ENCODE measurements at regions not wholly inside any gene's neighbourhood (a gene's known extent, or its start where the extent isn't known, plus 50 kb on each side); places are given as distances from the start of the nearest gene placed in this dataset.
"Not testable (repeated sequence)": the region's sequence is repeated elsewhere in the genome, so short reads cannot be mapped to it uniquely, and the experiment has no call there.

DNA sequence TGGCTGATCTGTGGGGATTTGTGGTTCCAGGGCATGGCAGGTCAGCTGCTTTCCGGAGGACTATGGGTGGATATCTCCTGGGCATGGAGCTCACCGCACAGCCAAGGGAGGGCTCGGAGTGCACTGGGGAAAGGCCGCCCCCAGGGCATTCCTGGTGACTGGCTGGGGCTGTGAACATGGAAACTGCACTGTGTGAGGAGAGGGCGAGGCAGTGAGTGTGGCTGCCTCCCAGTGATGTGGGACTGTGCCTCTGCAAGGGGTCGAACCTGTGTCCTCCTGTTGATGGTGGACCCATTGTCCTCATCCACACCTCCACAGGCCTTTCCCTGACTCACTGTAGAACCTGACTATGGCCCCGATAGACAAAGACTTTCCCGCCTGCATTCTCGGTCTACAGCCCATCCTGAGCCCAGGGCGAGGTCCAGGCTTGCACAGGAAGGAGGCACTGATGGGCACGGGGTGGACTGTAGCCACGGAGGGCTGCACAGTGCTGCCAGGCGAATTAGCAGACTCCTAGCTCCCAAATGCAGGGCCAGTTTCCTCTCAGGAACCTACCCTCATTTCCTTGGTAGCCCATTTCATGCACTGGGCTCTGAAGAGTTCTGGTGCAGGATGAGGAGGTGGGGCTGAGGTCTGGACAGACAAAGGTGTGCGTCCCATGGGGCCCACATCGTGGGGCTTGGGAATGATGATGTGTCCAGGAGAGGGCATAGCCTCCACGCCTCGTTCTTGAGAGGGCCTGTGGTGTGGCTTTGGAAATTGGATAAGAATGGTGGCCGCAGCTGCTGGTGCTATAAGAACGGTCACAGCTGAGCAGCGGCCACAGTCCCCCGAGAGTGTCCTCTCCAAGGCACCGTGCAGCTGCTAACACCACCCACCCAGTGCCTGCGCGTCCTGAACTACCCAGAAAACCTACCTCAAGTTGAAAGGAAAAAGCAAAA is 415.1 kb downstream of the TMEM121 start:
- no peak for DNase-seq

DNA sequence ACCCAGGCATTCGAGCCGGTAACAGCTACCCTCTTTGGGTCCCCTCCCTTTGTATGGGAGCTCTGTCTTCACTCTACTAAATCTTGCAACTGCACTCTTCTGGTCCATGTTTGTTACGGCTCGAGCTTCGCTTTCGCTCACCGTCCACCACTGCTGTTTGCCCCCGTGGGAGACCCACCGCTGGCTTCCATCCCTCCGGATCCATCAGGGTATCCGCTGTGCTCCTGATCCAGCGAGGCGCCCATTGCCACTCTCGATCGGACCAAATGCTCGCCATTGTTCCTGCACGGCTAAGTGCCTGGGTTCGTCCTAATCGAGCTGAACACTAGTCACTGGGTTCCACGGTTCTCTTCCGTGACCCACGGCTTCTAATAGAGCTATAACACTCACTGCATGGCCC is 416.3 kb downstream of the TMEM121 start:
- not testable (repeated sequence) for DNase-seq

DNA sequence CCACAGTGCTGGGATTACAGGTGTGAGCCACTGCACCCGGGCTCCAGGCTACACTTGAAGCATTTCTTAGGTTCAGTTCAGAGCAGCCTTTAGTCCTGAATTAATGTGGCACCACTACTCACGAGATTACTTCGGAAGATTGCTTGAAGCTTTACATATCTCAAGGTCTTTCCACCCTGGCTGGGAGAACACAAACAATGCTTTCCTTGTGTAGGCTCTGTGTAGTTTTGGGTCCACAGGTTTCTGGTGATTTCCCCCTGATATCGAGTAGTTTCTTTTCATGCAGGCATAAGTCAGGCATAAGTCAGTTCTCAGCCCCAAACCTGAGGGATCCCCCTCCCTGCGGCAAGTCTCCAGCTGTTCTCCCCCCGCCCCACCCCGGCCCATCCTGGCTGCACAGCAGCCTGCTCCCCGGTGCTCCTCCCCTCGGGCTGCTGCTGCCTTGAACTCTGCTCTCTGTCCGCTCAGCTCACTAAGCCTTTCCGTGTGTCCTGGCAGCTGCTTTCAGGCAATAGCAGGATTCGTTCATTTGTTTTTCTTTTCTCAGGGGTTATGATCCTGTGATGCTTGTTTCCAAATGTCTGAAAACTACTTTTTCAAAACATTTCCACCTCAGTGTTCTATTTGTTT is 417.7 kb downstream of the TMEM121 start:
- DNase-seq = no peak

DNA sequence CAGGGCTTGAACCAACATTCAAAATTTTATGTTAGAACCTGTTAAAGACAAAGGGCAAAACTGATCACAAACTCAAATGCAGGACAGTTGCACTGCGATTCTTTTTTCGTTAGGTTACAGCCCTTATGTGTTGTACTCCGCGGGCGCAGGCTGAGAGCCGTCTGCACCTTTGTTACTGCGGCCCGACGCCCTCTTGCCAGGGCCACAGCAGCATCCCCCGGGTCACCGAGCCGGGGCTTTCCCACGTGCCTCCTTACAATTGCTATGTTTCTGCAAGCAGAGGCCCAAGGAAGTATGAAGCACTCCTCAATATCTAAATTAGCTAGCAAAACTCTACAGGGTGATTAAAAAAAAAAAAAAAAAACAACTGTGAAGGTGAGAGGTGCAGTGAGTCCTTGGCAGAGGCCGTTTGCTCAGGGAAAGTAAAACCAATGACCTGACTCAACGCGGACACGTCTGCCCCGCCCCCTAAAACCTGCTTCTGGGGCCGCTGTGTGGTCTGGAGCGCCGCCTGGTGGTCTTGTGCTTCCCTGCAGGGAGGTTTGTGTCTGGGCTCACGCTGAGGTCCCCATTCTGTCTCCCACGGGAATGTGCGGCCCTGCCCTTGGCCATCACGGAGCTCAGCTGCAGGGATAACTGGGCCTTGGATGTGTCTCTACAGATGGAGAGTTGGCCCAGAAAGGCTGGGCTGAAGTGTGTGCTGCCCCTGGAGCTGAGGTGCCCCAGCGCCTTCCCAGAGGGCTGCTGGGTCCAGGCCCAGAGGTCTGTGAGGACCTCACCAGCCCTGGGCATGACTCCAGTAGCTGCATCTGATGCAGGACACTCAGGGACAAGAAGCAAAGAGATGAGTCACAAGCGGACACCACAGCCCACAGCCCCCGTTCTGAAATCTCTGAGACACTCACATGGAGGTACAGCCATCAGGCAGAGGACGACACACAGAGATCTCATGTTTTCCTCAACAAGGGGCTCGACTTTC is 418.5 kb downstream of the TMEM121 start:
- no peak for DNase-seq

DNA sequence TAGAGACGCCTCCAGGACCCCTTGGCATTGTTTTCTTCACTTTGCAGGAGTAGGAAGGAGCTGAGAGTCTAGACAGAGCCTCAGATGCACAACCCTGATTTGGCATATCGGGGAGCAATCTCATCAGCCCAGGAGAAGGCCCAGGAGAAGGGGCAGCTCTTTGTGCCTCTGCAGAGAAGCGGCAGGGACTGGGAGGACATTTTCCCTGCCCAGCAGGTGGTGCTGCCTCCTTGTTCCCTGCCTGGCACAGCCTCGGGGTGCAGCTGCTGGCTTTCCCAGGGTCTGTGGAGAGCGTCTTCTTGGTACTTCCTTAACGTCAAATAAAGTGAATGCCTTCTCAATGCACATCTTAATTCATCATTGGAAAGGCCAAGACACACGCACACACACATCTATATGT is 419.5 kb downstream of the TMEM121 start:
- no peak for DNase-seq

DNA sequence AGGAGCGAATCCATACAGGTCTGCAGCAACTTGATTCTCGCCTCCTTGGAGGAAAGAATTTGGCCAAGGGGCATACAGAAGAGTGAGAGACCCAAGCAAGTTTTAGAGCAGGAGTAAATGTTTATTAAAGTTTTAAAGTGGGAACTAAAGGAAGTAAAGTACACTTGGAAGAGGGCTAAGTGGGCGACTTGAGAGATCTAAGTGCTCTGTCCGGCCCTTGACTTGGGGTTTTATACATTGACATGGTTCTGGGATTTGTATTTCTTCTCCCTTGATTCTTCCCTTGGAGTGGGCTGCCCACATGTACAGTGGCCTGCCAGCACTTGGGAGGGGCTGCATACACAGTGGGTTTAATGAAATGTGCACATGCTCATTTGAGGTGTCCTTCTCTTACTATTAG is 421.2 kb downstream of the TMEM121 start:
- DNase-seq = no peak

DNA sequence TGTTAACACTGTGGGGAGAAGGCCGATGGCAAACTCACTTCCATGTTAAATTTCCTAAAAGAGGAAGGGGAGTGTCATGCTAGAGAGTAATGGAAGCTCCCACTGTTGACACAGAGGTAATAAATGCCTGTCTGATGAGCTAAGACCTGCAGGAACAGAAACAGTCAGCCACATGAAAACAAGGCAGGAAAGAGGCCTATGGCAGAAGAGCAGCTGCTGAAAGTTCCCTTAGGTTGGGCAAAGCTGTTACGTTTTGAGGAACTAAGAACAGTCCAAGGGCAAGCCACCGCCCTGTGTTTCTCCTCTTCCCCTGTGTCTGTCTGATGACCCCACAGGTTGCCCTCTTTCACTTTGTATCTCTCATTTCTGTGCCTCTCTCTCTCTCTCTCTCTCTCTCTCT is 422.6 kb downstream of the TMEM121 start:
- not testable (repeated sequence) for DNase-seq

DNA sequence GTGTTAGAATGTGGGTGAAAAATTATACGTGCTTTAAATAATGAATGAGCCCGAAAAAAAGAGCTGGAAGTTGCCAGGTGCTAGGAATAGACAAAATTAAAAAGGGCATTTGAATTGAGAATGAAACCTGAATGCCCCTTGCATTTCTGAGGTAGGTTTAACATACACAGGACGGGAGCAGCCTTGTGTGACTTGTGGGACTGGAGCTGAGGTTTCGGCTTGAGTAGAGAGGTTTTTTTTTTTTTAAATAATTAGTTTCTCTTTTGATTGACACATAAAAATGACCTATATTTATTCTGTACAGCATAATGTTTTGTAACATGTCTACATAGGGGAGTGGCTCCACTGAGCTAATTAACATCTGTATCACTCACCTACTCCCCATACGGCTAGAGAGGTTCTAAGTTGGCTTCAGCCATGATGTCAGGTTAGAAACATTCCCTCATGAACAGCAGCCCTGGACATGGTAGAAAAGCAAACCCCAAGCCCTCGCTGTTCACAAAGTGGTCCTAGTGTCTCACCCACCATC is 424.0 kb downstream of the TMEM121 start:
- not testable (repeated sequence) for DNase-seq

DNA sequence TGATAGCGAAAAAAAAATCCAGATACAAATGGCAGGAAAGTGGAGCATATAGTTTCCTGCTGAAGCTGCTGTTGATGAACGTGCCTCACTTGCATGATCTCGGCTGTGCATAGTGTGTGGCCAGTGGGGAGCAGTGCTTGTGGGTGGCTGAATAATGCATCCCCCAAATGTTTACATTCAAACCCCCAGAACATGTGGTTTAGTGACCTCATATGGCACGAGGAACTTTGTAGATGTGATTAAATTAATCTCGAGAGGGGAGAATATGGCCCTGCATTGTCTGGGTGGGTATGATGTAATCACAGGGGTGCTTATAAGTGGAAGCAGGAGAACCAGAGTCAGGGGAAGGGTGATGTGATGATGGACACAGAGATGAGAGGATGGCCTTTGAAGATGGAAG is 425.0 kb downstream of the TMEM121 start:
- DNase-seq = no peak

DNA sequence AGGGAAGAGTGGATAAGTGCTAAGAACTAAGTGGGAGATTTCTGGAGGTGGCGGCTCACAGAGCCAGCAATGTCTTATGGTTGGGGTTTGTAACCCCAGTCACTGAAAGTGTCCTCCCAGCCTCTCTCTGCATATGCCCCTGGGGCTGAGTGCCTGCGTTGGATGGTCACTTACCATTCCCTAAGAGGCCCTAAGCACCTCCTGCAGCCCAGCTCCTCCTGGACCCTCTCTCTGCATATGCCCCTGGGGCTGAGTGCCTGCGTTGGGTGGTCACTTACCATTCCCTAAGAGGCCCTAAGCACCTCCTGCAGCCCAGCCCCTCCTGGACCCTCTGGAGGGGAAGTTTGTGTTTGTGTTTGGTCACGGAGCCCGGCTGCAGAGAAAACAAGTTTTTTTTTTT is 425.8 kb downstream of the TMEM121 start:
- DNase-seq = no peak

DNA sequence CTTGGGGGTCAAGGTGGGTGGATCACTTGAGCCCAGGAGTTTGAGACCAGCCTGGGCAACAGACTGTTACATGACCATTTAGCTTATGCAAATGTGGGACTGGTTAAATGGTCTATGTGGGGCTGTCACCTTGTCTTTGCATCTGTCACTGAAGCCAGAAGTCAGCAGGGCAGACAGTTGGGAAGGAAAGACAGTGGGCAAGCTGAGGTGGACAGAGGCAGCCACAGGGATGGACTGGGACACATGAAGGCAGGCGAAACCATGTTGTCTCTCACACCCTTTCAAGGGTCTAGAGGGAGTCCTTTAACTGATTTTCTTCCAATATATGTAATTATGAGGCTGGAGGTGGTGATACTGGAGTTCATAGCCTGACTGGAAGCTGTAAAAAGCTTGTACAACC is 426.4 kb downstream of the TMEM121 start:
- DNase-seq = no peak

DNA sequence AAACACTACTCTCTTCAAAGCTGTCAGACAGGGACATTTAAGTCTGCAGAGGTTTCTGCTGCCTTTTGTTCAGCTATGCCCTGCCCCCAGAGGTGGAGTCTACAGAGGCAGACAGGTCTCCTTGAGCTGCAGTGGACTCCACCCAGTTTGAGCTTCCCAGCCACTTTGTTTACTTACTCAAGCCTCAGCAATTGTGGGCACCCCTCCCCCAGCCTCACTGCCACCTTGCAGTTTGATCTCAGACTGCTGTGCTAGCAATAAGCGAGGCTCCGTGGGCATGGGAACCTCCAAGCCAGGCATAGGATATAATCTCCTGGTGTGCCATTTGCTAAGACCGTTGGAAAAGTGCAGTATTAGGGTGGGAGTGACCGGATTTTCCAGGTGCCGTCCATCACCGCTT is 435.2 kb downstream of the TMEM121 start:
- not testable (repeated sequence) for DNase-seq

DNA sequence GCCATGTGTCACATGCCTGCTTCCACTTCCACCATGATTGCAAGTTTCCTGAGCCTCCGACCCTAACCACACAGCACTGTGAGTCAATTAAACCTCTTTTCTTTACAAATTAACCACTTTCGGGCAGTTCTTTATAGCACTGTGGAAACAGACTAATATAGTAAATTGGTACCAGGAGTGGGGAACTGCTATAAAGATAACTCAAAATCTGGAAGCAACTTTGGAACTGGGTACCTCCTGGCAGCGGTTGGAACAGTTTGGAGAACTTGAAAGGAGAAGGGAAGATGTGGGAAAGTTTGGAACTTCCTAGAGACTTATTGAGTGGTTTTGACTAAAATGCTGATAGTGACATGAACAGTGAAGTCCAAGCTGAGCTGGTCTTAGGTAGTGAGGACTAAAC is 436.1 kb downstream of the TMEM121 start:
- DNase-seq = no peak

DNA sequence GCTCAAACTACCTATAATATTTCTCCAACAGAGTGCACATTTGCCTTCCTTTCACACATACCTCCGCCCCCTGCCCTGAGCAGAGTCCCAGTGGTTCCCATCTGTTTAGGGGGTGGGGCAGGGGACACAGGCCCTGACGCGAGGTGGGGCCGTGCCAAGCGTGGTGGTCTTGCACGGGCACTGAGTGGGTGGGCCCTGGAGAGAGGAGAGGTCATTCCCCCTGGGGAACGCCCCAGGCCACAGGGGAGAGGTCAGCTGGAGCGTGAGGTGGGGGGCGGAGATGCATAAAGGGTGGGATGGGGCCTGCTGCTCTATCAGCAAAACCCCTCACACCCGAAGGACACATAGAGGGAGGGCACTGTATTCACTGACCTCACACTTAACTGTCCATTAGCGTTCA is 441.9 kb downstream of the TMEM121 start:
- DNase-seq = no peak

DNA sequence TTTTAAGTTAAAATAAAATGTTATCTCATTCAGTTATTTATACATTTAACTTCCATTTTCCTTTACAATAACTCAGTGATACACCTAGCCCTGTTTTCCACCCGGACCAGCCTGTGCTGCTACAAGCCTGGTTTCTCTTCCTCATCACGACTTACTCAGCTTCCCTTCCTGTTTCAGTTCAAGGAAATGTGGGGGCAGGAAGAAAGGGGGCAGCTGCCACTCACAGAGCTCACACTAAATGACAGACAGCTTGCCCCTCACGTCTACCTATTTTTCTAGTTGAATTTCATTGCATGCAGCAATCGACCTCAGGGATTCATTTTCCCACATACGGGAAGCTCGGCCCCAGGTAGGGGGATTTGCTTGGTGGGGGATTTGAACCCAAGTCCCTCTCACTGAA is 442.6 kb downstream of the TMEM121 start:
- not testable (repeated sequence) for DNase-seq

DNA sequence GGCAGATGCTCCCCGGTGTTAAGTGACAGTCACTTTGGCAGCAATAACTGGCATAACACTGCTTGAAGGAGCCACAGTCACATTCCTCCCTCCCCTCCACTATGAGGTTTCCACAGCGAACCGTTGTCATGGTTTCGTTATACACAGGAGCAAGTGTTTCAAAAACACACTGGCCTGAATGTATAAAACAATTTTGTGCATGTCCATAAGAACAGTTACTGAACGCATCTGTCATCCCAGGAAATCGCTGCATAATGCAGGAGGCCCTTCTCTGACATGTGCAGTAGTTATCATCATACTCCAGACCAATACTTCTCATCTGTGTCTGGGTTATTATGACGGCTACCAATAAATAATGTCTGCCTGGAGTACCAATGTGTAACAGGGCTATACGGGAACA is 444.4 kb downstream of the TMEM121 start:
- not testable (repeated sequence) for DNase-seq

DNA sequence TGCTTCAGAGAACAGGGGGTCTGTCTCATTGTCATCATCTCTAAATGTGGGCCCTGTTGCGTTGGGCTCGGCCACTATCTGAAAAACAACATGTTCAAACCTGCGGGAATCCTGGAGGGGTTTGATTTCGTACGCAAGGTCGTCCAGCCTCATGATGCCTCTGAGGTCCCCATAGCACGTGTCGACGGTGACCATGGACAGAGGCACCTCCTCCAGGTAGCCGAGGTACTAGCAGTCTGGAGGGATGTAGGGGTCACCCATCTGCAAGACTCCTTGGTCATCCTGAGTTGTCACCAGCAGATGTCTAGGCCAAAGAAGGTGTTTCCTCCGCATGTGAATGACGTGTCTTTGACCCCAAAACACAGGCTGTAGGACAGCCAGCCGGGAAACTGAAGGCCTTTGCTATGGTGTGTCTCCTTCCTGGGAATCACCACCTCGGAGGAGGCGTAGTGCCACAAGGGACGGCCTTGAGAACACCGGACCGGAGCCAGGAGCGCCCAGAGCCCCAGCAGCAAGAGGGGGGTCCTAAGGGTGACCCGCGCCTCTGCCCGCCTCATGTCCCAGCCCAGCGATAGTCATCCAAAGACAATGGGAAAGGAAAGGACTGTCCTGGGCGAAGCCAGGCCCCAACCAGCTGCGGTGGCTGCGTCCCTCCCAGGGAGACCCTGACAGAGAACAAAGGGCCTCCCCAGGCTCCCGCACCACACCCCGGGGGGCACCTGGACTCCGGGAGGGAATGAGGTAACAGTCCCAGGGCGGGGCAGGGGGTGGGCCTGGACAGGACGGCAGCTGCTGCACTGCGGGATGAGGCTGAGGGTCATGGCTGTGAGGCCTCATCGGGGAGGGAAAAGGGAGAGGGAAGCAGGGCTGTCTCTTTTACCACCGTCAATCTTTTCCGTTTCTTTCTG is 445.5 kb downstream of the TMEM121 start:
- no peak for DNase-seq

DNA sequence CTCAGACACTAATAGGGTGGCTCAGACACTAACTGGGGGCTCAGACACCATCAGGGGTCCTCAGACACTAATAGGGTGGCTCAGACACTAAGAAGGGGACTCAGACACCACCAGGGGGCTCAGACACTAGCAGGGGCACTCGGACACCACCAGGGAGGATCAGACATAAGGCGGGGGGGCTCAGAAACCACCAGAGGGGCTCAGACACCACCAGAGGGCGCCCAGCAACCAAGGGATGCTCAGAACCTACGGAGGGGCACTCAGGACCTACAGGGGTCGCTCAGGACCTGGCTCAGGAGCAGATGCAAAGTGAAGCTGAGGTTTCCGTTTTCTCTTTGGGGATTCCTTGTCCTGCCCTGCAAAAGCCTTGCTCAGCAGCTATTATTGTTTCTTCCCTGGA is 448.5 kb downstream of the TMEM121 start:
- DNase-seq = no peak

DNA sequence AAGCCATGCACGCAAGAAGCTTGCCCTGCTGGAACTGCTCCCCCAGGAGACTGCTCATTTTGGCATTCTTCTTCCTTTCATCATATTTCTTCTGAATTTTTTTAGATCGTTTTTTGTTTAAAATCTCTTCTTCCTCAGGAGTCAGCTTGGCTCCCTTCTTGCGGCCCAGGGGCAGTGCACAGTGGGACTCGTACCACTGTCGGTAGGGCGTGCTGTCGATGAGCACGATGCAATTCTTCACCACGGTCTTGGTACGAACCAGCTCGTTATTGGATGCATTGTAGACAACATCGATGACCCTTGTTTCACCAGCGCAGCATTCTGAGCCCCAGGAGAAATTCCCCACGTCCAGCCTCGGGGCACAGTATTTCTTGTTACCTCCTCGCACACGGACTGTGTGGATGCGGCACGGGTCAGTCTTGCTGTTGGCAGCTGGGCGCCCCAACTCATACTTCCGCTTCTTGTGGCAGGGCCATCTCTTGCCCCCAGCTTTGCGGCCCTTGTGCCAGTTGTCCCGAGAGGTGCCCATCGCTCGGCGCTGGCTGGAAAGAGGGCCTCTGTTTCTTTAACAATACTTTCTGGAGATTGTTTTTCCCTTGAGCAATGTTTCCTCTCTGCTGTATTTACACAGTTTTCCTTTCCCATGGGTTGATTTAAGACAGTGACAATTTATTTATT is 452.4 kb downstream of the TMEM121 start:
- DNase-seq = no peak

DNA sequence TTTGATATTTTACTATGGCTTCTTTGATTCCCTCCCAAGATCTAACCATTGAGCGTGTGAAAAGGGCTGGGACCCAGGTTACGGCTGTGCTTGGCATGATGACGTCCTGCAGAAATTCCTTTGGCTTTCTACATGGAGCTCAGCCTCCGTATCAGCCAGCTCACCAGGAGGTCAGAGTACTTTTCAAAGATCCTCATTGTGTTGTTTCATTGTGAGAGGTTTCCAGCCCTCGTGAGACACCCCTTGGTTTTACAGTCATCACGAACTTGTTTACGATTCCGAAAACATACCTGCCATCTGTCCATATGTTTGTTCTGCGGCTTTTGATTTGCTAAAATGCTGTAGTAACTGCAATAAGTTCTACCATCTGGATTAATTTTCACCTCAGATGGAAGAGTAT is 453.1 kb downstream of the TMEM121 start:
- DNase-seq = no peak

DNA sequence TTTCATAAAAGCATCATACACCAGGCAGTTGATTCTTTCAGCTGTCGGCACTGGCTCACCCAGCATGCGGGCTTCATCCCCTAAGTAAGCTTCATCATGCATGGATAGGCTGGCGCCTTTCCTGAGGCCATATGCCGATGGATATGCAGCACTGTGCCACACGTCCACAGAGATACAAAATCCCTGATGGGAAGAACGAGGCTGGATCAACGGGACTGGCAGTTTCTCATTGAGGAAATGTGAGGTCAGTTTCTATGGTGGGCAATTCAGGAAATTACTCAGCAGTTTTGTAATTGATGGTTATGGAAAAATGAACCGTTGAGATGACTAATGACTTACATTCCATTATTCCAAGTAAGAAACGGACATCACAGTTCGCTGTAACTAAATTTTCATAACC is 453.8 kb downstream of the TMEM121 start:
- no peak for DNase-seq
